ENCODE measurements at regions not wholly inside any gene's neighbourhood (a gene's known extent, or its start where the extent isn't known, plus 50 kb on each side); places are given as distances from the start of the nearest gene placed in this dataset.

GRCh38 chr9:135374591-135374990, 105.0 kb upstream of the PPP1R26 start:
- no peak for TF ChIP-seq CTCF (IDR thresholded peaks at IDR 0.05)

GRCh38 chr9:135375001-135375400, 104.6 kb upstream of the PPP1R26 start:
- TF ChIP-seq CTCF (IDR thresholded peaks at IDR 0.05), result no peak

GRCh38 chr9:135376511-135377265, 102.9 kb upstream of the PPP1R26 start:
- TF ChIP-seq CTCF (IDR thresholded peaks at IDR 0.05), result no peak

DNA sequence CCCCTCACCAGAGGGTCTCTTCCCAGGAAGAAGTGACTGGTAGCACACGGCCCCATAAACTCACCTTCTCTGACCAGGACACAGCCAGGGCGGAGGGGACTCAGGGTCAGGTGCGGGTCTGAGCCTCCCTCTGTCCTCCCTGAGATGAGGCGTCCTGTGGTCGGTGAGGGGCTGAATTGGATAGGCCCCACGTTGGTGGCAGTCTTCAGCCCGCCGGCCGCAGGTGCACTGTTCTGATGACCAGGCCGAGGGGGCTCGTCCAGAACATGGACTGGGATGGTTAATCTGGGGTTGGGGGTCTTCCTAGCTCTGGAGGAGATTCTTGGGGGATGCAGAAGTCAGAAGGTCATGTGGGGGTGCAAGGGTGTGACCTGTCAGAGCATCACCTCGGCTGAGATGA, 102.2 kb upstream of the PPP1R26 start:
- TF ChIP-seq CTCF (IDR thresholded peaks at IDR 0.05), result no peak

GRCh38 chr9:135378751-135379150, 100.8 kb upstream of the PPP1R26 start:
- TF ChIP-seq CTCF (IDR thresholded peaks at IDR 0.05), result no peak

- no peak for TF ChIP-seq CTCF (IDR thresholded peaks at IDR 0.05)
These were observed 99.9 kb upstream of the PPP1R26 start for GRCh38 chr9:135379540-135380267.

DNA sequence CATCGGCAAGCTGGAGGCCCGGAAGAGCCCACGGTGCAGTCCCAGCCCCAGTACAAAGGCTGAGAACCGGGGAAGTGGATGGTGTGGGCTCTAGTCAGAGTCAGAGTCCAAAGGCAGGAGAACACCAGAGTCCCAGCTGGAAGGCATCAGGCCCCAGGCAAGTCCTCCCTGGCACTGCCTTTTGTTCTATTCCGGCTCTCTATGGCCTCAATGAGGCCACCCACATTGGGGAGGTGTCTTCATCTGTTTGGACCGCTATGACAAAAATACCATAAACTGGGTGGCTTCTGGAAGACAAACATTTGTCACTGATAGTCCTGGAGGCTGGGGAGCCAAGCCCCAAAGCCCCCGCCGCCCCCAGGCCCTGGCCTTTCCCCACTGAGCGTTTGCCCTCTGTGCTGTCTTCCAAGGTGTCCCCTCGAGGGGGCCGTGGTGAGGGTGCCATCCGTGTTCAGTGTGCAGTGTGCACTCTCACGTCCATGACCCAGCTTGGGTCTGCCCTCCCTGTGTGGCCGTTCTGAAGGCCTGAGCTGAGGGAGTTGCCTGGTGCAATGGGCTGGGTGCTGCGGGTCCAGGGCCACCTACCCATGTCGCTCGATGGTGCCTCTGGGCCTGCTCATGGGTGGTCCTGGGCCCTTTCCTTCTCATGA, 99.1 kb upstream of the PPP1R26 start:
- no peak for TF ChIP-seq CTCF (IDR thresholded peaks at IDR 0.05)

All from LNCAP (cell line).